IMR-90 (cell line): ENCODE measurements at regions not wholly inside any gene's neighbourhood (a gene's known extent, or its start where the extent isn't known, plus 50 kb on each side); places are given as distances from the start of the nearest gene placed in this dataset.

ENCODE experiments used
- ATAC-seq: fragments of 200-7000 bp; cut with Tn5 transposase; 2 replicates; pipeline ENCODE4 v1.9.1; 2020; ENCODE audit warnings: low read depth, mild to moderate bottlenecking, moderate library complexity
- BruUV-seq: library from RNA; stranded (reverse); fragments of 400-500 nt; replicated peaks from 2 replicates; lab custom pipeline; 2021; lab: Mats Ljungman, UMichigan
- CTCF ChIA-PET: fragments of 300-600 bp; formaldehyde crosslinking; extraction: SDS; loops from one replicate; lab custom pipeline; 2021; ENCODE audit warnings: antibody characterized with exemption; lab: Yijun Ruan, JAX
- POLR2A ChIA-PET: fragments of 300-600 bp; sonication (Branson Sonifier 250); formaldehyde crosslinking; loops from one replicate; lab custom pipeline; 2022; ENCODE audit warnings: antibody characterized with exemption; ENCODE audit not compliant: unreplicated experiment; lab: Charles Lee
- DNase-seq: peaks from one replicate; pipeline ENCODE4 v3.0.0; 2013
- H2AFZ ChIP-seq: replicated peaks from 2 replicates; pipeline ENCODE3; 2013; ENCODE audit warnings: low read length, mild to moderate bottlenecking; ENCODE audit not compliant: poor library complexity
- H2AK5ac ChIP-seq: 2 replicates; pipeline ENCODE4 v1.6.1; 2013; ENCODE audit warnings: low read depth, low read length, inconsistent platforms
- H2AK9ac ChIP-seq: replicated peaks from 2 replicates; pipeline ENCODE3; 2013; ENCODE audit warnings: mild to moderate bottlenecking, low read depth, low read length, moderate library complexity; ENCODE audit not compliant: poor library complexity
- H2BK120ac ChIP-seq: 2 replicates; pipeline ENCODE4 v1.6.1; 2013; ENCODE audit warnings: low read depth, low read length, inconsistent platforms
- H2BK15ac ChIP-seq: 3 replicates; pipeline ENCODE4 v1.6.1; 2013; ENCODE audit warnings: low read depth, low read length, inconsistent platforms
- H2BK20ac ChIP-seq: 2 replicates; pipeline ENCODE4 v1.6.1; 2013; ENCODE audit warnings: low read depth, mild to moderate bottlenecking, inconsistent platforms, low read length, moderate library complexity
- H2BK5ac ChIP-seq: 2 replicates; pipeline ENCODE4 v1.6.1; 2013; ENCODE audit warnings: mild to moderate bottlenecking, low read depth, low read length, inconsistent platforms; ENCODE audit not compliant: poor library complexity, severe bottlenecking
- H3K14ac ChIP-seq: replicated peaks from 2 replicates; pipeline ENCODE4 v1.6.1; 2013; ENCODE audit warnings: low read depth, low read length, inconsistent platforms
- H3K18ac ChIP-seq: 2 replicates; pipeline ENCODE4 v1.6.1; 2013; ENCODE audit warnings: low read depth, low read length, control low read depth
- H3K23ac ChIP-seq: 2 replicates; pipeline ENCODE4 v1.6.1; 2013; ENCODE audit warnings: low read depth, low read length, inconsistent platforms
- H3K27ac ChIP-seq: 2 replicates; pipeline ENCODE4 v1.5.1; 2013; ENCODE audit warnings: mild to moderate bottlenecking, control low read depth, low read length; ENCODE audit not compliant: insufficient read depth
- H3K27me3 ChIP-seq: 2 replicates; pipeline ENCODE4 v1.6.1; 2013; ENCODE audit warnings: low read length; ENCODE audit not compliant: control insufficient read depth, insufficient read depth
- H3K36me3 ChIP-seq: 2 replicates; pipeline ENCODE4 v1.6.1; 2013; ENCODE audit warnings: low read length, mixed read lengths; ENCODE audit not compliant: control insufficient read depth, insufficient read depth
- H3K4ac ChIP-seq: 2 replicates; pipeline ENCODE4 v1.6.1; 2013; ENCODE audit warnings: low read depth, low read length, inconsistent platforms
- H3K4me1 ChIP-seq: 2 replicates; pipeline ENCODE4 v1.6.1; 2013; ENCODE audit warnings: low read length, mixed read lengths; ENCODE audit not compliant: control insufficient read depth, insufficient read depth
- H3K4me2 ChIP-seq: 2 replicates; pipeline ENCODE4 v1.6.1; 2013; ENCODE audit warnings: low read depth, mild to moderate bottlenecking, control low read depth, low read length, moderate library complexity
- H3K4me3 ChIP-seq: 2 replicates; pipeline ENCODE4 v1.5.1; 2013; ENCODE audit warnings: low read depth, mild to moderate bottlenecking, control low read depth, low read length, moderate library complexity; ENCODE audit not compliant: insufficient read depth
- H3K56ac ChIP-seq: 2 replicates; pipeline ENCODE4 v1.6.1; 2013; ENCODE audit warnings: low read length, inconsistent platforms; ENCODE audit not compliant: insufficient read depth; ENCODE audit errors: extremely low read depth
- H3K79me1 ChIP-seq, 2 experiments: 2 replicates each; pipeline ENCODE4 v1.6.1; 2013; ENCODE audit warnings: low read length in 2 of 2, inconsistent platforms in 1 of 2, low read depth in 1 of 2
- H3K9ac ChIP-seq: 2 replicates; pipeline ENCODE4 v1.6.1; 2013; ENCODE audit warnings: low read depth, low read length, control low read depth
- H3K9me1 ChIP-seq: 2 replicates; pipeline ENCODE4 v1.6.1; 2013; ENCODE audit warnings: low read length, inconsistent platforms; ENCODE audit not compliant: insufficient read depth
- H3K9me3 ChIP-seq: 2 replicates; pipeline ENCODE4 v1.6.1; 2013; ENCODE audit warnings: low read length; ENCODE audit not compliant: control insufficient read depth, insufficient read depth
- H4K20me1 ChIP-seq: 2 replicates; pipeline ENCODE4 v1.6.1; 2013; ENCODE audit warnings: low read length, inconsistent platforms; ENCODE audit not compliant: insufficient read depth
- H4K5ac ChIP-seq: 2 replicates; pipeline ENCODE4 v1.6.1; 2013; ENCODE audit warnings: mild to moderate bottlenecking, low read depth, low read length, control low read depth
- H4K8ac ChIP-seq, 2 experiments: 2 replicates each; pipeline ENCODE4 v1.6.1; 2013; ENCODE audit warnings: low read depth in 2 of 2, low read length in 2 of 2, control low read depth in 1 of 2, inconsistent platforms in 1 of 2
- H4K91ac ChIP-seq: 2 replicates; pipeline ENCODE4 v1.6.1; 2013; ENCODE audit warnings: low read depth, low read length, inconsistent platforms; ENCODE audit not compliant: insufficient read depth
- BHLHE40 ChIP-seq: fragments of 150-350 bp; IDR thresholded peaks from 2 replicates; pipeline ENCODE4 v1.6.1; 2016; ENCODE audit warnings: mild to moderate bottlenecking, low read depth, low read length
- CHD1 ChIP-seq: IDR thresholded peaks from 2 replicates; pipeline ENCODE4 v1.6.1; 2012; ENCODE audit warnings: low read depth, low read length, improper control_type of control experiment
- ELK1 ChIP-seq: fragments of 150-350 bp; IDR thresholded peaks from 2 replicates; pipeline ENCODE4 v1.6.1; 2016; ENCODE audit warnings: low read depth, mild to moderate bottlenecking, low read length, moderate library complexity, borderline replicate concordance
- MAFK ChIP-seq: IDR thresholded peaks from 2 replicates; pipeline ENCODE4 v1.6.1; 2012; ENCODE audit warnings: low read depth, low read length, improper control_type of control experiment
- NFE2L2 ChIP-seq: fragments of 150-350 bp; IDR thresholded peaks from 2 replicates; pipeline ENCODE4 v1.6.1; 2016; ENCODE audit warnings: low read depth, mild to moderate bottlenecking, low read length
- POLR2A ChIP-seq: IDR thresholded peaks from 2 replicates; pipeline ENCODE4 v1.6.1; 2012; ENCODE audit warnings: mild to moderate bottlenecking, low read depth, low read length
- RAD21 ChIP-seq: IDR thresholded peaks from 2 replicates; pipeline ENCODE4 v1.6.1; 2012; ENCODE audit warnings: low read length, improper control_type of control experiment
- RCOR1 ChIP-seq: IDR thresholded peaks from 2 replicates; pipeline ENCODE4 v1.6.1; 2012; ENCODE audit warnings: mild to moderate bottlenecking, low read length, improper control_type of control experiment; ENCODE audit not compliant: insufficient replicate concordance
- SMC3 ChIP-seq: fragments of 150-350 bp; IDR thresholded peaks from 2 replicates; pipeline ENCODE4 v1.6.1; 2016; ENCODE audit warnings: low read depth, mild to moderate bottlenecking, antibody characterized with exemption, low read length, moderate library complexity
- USF2 ChIP-seq: fragments of 150-350 bp; IDR thresholded peaks from 2 replicates; pipeline ENCODE4 v1.6.1; 2017; ENCODE audit warnings: mild to moderate bottlenecking, antibody characterized with exemption, low read length, low read depth
- whole genome bisulfite sequencing, 2 experiments: methylation state at CpG; one replicate each; pipeline versions ENCODE4 v1.1.5 to v1.1.7; 2013; ENCODE audit warnings: missing lambda C conversion rate in 2 of 2; ENCODE audit not compliant: insufficient read length in 1 of 2; ENCODE audit errors: extremely low coverage in 2 of 2; 5-methylcytosine and 5-hydroxymethylcytosine counted together
- dilution Hi-C: fragments of 300-500 bp; cut with HindIII; formaldehyde crosslinking; loops from one replicate; pipeline ENCODE4 v1.14.3; 2018; ENCODE audit warnings: low sequenced_read_pairs; ENCODE audit not compliant: unreplicated experiment
- in situ Hi-C: fragments of 300-500 bp; cut with MboI; formaldehyde crosslinking; loops from 3 replicates; pipeline ENCODE4 v1.14.3; 2019; ENCODE audit warnings: low sequenced_read_pairs, inconsistent platforms, mixed read lengths
- intact Hi-C: fragments of 100-400 bp; cut with micrococcal nuclease; formaldehyde crosslinking; loops from 2 replicates; pipeline ENCODE4 v1.10.0; 2022

- Histone ChIP-seq H4K8ac (no peak overlapping the region), H3K18ac (no peak overlapping the region), H4K5ac (no peak overlapping the region), H3K56ac (no peak overlapping the region), H4K20me1 (no peaks in the 10 kb centered on the region), H2BK20ac (no peak overlapping the region), H3K14ac (no peak overlapping the region), H3K79me1 (no peaks in the 10 kb centered on the region), H3K36me3 (no peaks in the 10 kb centered on the region), H3K4me2 (no peak overlapping the region), H3K9me1 (no peaks in the 10 kb centered on the region), H2AK9ac (no peak overlapping the region), H3K9ac (no peak overlapping the region), H2AK5ac (no peak overlapping the region), H3K23ac (no peak overlapping the region), H3K4ac (no peak overlapping the region), H3K9me3 (peaks cover 18% of the 10 kb centered on the region), H2BK15ac (no peak overlapping the region), H2AFZ (no peak overlapping the region), H3K4me3 (no peak overlapping the region), H3K4me1 (no peaks in the 10 kb centered on the region), H3K27ac (no peak overlapping the region), H2BK5ac (no peak overlapping the region), H2BK120ac (no peak overlapping the region), H4K91ac (no peak overlapping the region), H3K27me3 (no peaks in the 10 kb centered on the region)
- no TSS peak for BruUV-seq
- ChIA-PET POLR2A (no interaction called here), CTCF (no interaction called here)
- dilution Hi-C loops (no loop called here), intact Hi-C loops (no loop called here), in situ Hi-C loops (no loop called here)
- DNase-seq (no peak), ATAC-seq (no peak)
- no CpG with 5 or more reads among the region's 5 CpGs for WGBS, 2 experiments
- no peak for TF ChIP-seq ELK1
- TF ChIP-seq RCOR1: no peak
- TF ChIP-seq SMC3: no peak
- no peak for TF ChIP-seq MAFK
- TF ChIP-seq BHLHE40: no peak
- TF ChIP-seq CHD1: no peak
- TF ChIP-seq USF2: no peak
- TF ChIP-seq NFE2L2: no peak
- TF ChIP-seq RAD21: no peak
- TF ChIP-seq POLR2A: no peak
Measured at GRCh38 chr9:24359046-24359445, 186.7 kb downstream of the IZUMO3 start.
